ENCODE measurements at regions not wholly inside any gene's neighbourhood (a gene's known extent, or its start where the extent isn't known, plus 50 kb on each side); places are given as distances from the start of the nearest gene placed in this dataset.

DNA sequence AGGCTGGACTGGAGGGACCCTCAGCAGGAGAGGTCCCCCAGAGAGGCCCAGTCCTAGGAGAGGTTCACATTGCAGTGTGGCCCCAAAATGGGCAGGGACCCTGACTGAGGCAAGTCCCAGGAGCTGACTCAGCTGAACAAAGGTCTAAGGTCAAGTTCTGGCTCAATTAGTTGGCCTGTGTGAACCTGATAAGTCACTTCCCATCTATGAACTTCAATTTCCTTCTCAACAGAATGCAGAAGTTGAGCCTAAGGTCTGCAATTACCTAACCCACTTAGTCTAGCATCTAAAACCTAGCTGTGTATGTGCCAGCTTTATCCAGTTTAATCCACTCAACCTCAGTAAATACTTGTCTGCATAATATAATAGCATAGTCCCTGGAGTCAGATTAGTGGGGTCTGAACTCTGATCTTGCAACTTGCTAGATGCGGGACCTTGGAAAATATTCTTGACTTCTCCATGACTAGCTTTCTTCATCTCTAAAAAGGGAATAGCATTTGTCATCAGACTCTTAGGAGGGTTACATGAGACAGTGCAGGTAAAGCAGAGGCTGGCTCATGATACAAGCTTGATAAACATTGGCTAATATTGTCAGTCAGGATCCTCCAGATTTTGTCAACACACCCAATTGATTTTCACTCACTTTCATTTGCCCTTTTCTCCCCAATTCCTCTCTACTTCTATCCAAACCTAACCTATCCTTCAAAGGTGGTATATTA, 465.5 kb downstream of the INSC start:
- DNase-seq (ENCODE audit: low read depth), result no peak
- H3K4me3 ChIP-seq (ENCODE audit: low read depth, low read length), result no peak overlapping the region
- TF ChIP-seq, protein P1, sequence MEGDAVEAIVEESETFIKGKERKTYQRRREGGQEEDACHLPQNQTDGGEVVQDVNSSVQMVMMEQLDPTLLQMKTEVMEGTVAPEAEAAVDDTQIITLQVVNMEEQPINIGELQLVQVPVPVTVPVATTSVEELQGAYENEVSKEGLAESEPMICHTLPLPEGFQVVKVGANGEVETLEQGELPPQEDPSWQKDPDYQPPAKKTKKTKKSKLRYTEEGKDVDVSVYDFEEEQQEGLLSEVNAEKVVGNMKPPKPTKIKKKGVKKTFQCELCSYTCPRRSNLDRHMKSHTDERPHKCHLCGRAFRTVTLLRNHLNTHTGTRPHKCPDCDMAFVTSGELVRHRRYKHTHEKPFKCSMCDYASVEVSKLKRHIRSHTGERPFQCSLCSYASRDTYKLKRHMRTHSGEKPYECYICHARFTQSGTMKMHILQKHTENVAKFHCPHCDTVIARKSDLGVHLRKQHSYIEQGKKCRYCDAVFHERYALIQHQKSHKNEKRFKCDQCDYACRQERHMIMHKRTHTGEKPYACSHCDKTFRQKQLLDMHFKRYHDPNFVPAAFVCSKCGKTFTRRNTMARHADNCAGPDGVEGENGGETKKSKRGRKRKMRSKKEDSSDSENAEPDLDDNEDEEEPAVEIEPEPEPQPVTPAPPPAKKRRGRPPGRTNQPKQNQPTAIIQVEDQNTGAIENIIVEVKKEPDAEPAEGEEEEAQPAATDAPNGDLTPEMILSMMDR (IDR thresholded peaks at IDR 0.05; ENCODE audit: insufficient read depth, low read depth, low read length), result no peak

DNA sequence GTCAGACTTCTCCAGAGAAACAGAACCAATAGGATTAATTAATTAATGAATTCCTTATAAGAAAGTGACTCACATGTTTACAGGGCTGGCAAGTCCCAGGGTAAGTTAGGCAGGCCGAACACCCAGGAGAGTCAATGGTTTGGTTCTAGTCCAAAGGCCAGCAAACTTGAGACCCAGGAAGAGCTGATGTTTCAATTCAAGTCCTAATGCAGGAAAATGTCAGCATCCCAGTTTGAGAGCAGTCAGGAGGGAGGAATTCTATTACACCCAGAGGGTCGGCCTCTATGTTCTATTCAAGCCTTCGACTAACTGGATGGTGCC, 466.0 kb downstream of the INSC start:
- no peak overlapping the region for H3K4me3 ChIP-seq (ENCODE audit: low read depth, low read length)
- TF ChIP-seq, protein P1 (IDR thresholded peaks at IDR 0.05; ENCODE audit: insufficient read depth, low read depth, low read length), result no peak
- DNase-seq (ENCODE audit: low read depth), result no peak

DNA sequence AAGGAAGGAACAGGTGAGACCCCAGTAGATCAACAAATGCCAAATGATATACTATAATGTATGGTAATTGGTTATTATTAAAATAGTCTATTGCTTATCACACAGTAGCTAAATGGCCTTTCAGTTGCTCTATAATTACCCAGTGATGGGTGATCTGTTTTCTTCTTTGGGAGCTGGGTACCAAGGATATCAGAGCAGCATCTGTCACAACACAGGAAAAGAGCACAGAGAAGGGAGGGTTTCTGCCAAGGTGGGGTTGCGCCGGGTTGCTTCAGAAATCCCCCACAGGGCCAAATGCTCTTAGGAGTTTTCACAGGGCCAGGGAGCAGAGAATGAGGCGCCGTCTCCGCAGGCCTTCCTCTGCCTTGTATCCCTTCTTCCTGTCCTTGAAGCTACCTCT, 469.4 kb downstream of the INSC start:
- H3K4me3 ChIP-seq (ENCODE audit: low read depth, low read length), result no peak overlapping the region
- no peak for DNase-seq (ENCODE audit: low read depth)
- TF ChIP-seq, protein P1 (IDR thresholded peaks at IDR 0.05; ENCODE audit: insufficient read depth, low read depth, low read length), result no peak

DNA sequence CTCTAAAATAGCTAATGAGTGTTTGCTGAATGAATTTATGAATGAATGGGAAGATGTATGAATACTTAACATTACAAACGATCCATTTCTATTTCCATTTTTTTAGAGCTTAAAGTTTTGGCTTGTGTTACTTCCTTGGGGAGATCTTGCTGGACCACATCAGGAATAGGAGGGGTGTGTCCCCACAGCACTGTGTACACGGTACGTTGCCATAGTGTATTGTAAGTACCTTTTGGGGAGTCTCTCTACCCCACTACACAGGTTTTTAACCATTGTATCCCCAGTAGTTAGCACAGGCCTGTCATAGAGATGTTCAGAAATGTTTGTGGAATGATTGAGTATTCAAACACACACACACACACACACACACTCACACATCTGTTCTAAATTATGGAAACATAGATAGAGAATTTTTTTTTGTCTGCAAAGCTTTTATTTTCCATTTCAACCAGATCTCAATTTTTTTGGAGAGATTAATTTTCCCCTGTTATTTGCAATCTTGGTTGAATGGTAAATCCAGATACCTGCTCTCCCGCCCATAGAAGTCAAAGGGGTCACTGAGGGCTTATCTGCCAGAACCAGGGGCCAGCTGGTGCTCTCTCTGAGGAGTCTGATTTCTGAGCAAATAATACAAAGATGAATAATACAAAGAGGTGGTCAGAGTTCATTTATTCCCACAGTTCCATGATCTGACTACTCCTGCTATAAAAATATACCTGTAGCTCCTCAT, 471.0 kb downstream of the INSC start:
- H3K4me3 ChIP-seq (ENCODE audit: low read depth, low read length), result no peak overlapping the region
- TF ChIP-seq, protein P1 (IDR thresholded peaks at IDR 0.05; ENCODE audit: insufficient read depth, low read depth, low read length), result no peak
- no peak for DNase-seq (ENCODE audit: low read depth)

DNA sequence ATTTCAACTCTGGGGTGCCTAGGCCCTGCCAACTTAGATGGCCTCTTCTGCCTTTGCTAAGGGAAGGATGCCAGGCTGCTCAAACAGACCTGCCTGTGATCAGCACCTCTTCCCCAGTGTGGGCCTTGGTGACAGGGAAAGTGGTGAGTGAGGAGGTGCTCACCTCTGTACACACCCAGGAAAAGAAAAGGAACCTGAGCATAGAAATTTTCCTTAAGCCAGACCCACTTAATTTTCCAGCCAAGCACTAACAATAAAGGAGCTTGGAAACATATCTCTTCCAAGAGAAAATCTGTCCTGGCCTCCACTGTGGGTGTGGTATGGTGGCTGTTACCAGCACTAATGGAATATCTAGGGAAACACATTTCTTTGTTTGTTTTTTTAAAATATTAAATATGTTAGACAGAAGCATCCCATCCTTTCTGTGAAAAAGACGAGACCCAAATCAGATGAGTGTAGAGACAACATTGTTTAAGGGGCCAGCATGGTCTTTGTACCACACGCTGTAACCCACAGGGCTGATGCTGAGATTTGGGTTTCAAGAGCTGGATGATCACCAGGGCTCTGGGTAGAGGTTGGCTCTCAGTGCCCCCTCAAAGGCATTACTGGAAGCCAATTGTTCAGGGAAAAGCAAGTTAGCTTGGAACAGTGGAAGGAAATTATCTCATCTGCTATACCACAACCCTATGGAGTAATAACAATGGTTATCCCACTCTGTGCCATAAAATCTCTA, 472.2 kb downstream of the INSC start:
- TF ChIP-seq, protein P1 (IDR thresholded peaks at IDR 0.05; ENCODE audit: insufficient read depth, low read depth, low read length), result no peak
- no peak for DNase-seq (ENCODE audit: low read depth)
- H3K4me3 ChIP-seq (ENCODE audit: low read depth, low read length), result no peak overlapping the region

DNA sequence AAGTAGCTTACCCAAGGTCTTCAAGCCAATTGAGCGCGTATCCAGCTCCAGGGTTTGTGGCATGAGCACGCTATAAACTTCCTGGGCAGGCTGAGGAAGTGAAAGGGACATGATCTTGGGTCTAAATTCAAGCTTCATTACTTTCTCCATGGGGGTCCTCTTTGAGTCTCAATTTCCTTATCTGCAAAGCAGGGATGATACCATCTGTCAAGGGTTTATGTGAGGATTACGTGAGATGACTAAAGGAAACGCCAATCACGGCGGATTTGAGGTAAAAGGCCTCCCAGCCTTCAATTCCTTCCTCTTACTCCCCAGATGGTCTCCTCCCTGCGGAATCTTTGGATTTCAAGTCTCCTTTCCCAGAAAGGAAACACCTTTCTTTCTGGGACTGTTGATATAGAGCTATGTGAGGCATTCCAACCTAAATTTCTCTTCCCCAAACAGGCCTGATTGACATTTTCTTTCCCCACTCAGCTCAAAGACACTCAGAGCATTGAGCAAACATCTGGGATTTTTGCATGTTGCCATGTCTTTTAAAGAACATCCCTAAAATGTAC, 474.4 kb downstream of the INSC start:
- no peak overlapping the region for H3K4me3 ChIP-seq (ENCODE audit: low read depth, low read length)
- TF ChIP-seq, protein P1 (IDR thresholded peaks at IDR 0.05; ENCODE audit: insufficient read depth, low read depth, low read length), result no peak
- DNase-seq (ENCODE audit: low read depth), result no peak
